WTC11 (cell line): ENCODE measurements at regions not wholly inside any gene's neighbourhood (a gene's known extent, or its start where the extent isn't known, plus 50 kb on each side); places are given as distances from the start of the nearest gene placed in this dataset.

Source experiments
- ATAC-seq: fragments of 200-7000 bp; cut with Tn5 transposase; 2 replicates; pipeline ENCODE4 v1.10.0; 2021; ENCODE audit warnings: mild to moderate bottlenecking, moderate library complexity
- CTCF ChIA-PET: fragments of 300-600 bp; sonication (Branson Sonifier 250); formaldehyde crosslinking; loops from one replicate; lab custom pipeline; 2021; ENCODE audit warnings: antibody characterized with exemption; lab: Charles Lee
- POLR2A ChIA-PET: fragments of 350-600 bp; sonication (Branson Sonifier 250); formaldehyde crosslinking; loops from one replicate; lab custom pipeline; 2021; ENCODE audit warnings: antibody characterized with exemption; lab: Charles Lee
- DNase-seq: peaks from one replicate; pipeline ENCODE4 v3.0.0; 2021; ENCODE audit warnings: low spot score
- H3K27ac Mint-ChIP-seq: 2 replicates; pipeline ENCODE4 v1.8.0; 2021; ENCODE audit warnings: mixed read lengths
- H3K27me3 Mint-ChIP-seq: 2 replicates; pipeline ENCODE4 v1.8.0; 2021; ENCODE audit warnings: low read depth, mild to moderate bottlenecking, moderate library complexity, mixed read lengths
- H3K36me3 Mint-ChIP-seq: 2 replicates; pipeline ENCODE4 v1.8.0; 2021; ENCODE audit warnings: mixed read lengths
- H3K4me1 Mint-ChIP-seq: 2 replicates; pipeline ENCODE4 v1.8.0; 2022; ENCODE audit warnings: mixed read lengths
- H3K4me3 Mint-ChIP-seq: 2 replicates; pipeline ENCODE4 v1.8.0; 2021; ENCODE audit warnings: mild to moderate bottlenecking, moderate library complexity, mixed read lengths
- H3K9me3 Mint-ChIP-seq: 2 replicates; pipeline ENCODE4 v1.8.0; 2021; ENCODE audit warnings: mixed read lengths
- CREB1 ChIP-seq: sonication (generic); formaldehyde crosslinking; IDR thresholded peaks from 2 replicates; pipeline ENCODE4 v1.8.0; 2023; ENCODE audit warnings: mild to moderate bottlenecking, missing genetic modification reagents
- E2F1 ChIP-seq: sonication (generic); formaldehyde crosslinking; IDR thresholded peaks from 2 replicates; pipeline ENCODE4 v1.8.0; 2022; ENCODE audit warnings: mild to moderate bottlenecking, missing genetic modification reagents
- ESRRA ChIP-seq: sonication (generic); formaldehyde crosslinking; IDR thresholded peaks from 2 replicates; pipeline ENCODE4 v1.8.1; 2022; ENCODE audit warnings: mild to moderate bottlenecking, missing genetic modification reagents, borderline replicate concordance
- JUN ChIP-seq: sonication (generic); formaldehyde crosslinking; IDR thresholded peaks from 2 replicates; pipeline ENCODE4 v1.8.0; 2023; ENCODE audit warnings: mild to moderate bottlenecking, missing genetic modification reagents
- ZBTB21 ChIP-seq: sonication (generic); formaldehyde crosslinking; IDR thresholded peaks from 2 replicates; pipeline ENCODE4 v1.8.1; 2023; ENCODE audit warnings: mild to moderate bottlenecking, missing genetic modification reagents, borderline replicate concordance
- ZNF423 ChIP-seq: fragments of 250-450 bp; sonication (Bioruptor Pico); IDR thresholded peaks from 2 replicates; pipeline ENCODE4 v2.1.2; 2022; ENCODE audit warnings: mild to moderate bottlenecking, moderate library complexity
- ZNF512 ChIP-seq: sonication (generic); formaldehyde crosslinking; IDR thresholded peaks from 2 replicates; pipeline ENCODE4 v1.8.1; 2022; ENCODE audit warnings: missing genetic modification reagents, borderline replicate concordance
- ZNF532 ChIP-seq: fragments of 250-450 bp; sonication (Bioruptor Pico); IDR thresholded peaks from 2 replicates; pipeline ENCODE4 v1.9.0; 2021; ENCODE audit warnings: mild to moderate bottlenecking, borderline replicate concordance
- TF ChIP-seq, protein P1 (sequence below): fragments of 250-450 bp; sonication (Bioruptor Pico); conservative IDR thresholded peaks from 2 replicates; pipeline ENCODE4 v1.9.0; 2021; ENCODE audit warnings: mild to moderate bottlenecking
- TF ChIP-seq, protein P2 (sequence below): sonication (generic); formaldehyde crosslinking; IDR thresholded peaks from 2 replicates; pipeline ENCODE4 v1.8.0; 2022; ENCODE audit warnings: missing genetic modification reagents
- TF ChIP-seq, protein P3 (sequence below): fragments of 250-450 bp; sonication (Bioruptor Pico); IDR thresholded peaks from 2 replicates; pipeline ENCODE4 v1.8.0; 2021; ENCODE audit warnings: mild to moderate bottlenecking

GRCh38 chr3:99191186-99191585, 289.7 kb upstream of the DCBLD2 start (continued):
- TF ChIP-seq, protein P1, sequence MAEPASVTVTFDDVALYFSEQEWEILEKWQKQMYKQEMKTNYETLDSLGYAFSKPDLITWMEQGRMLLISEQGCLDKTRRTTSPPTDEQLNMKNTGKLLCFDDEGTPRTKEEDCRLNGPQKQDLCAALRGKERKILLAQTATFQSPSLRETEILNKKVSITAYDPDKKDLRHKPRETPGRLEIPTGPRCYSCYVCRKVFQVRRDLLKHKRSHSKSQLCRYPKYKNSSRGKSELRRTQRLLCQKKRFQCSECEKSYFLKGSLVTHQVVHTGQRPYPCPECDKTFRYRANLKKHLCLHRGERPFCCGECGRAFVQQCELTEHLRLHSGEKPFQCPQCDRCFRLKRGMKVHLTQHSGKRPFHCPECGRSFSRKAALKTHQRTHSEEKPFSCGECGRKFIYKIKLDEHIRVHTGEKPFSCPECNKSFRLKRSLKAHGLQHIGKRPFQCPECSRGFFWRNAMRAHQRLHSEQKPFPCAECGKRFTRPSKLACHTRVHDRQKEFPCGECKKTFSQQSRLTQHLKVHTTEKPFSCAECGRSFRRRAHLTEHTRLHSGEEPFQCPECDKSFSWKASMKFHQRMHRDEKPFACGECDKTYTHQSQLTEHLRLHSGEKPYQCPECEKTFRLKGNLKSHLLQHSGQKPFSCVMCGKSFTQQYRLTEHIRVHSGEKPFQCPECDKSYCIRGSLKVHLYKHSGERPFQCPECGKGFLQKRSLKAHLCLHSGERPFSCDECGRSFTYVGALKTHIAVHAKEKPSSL (CRISPR knock-in tag), result no peak
- TF ChIP-seq CREB1 (CRISPR knock-in tag) (no peak), ZNF512 (CRISPR knock-in tag) (no peak), ZNF423 (CRISPR knock-in tag) (no peak), ZBTB21 (CRISPR knock-in tag) (no peak), JUN (CRISPR knock-in tag) (no peak), E2F1 (CRISPR knock-in tag) (no peak)

DNA sequence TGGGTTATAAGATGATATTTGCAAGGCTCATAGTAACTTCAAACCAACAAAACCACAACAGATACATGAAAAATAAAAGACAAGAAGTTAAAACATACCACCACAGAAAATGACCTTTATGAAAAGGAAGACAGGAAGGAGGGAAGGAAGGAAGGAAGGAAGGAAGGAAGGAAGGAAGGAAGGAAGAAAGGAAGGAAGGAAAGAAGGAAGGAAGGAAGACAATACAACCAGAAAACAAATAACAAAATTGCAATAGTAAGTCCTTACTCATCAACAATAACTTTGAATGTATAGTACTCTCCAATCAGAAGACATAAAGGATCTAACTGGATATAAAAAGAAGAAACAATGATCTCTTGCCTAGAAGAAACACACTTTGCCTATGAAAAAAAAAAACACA, 287.4 kb upstream of the DCBLD2 start:
- no peak overlapping the region for H3K4me3 Mint-ChIP-seq
- no peaks in the 10 kb centered on the region for H3K9me3 Mint-ChIP-seq
- H3K4me1 Mint-ChIP-seq, result peaks cover 6% of the 10 kb centered on the region; the same call in 1 of the 2 replicates
- no peaks in the 10 kb centered on the region for H3K36me3 Mint-ChIP-seq
- H3K27me3 Mint-ChIP-seq, result no peaks in the 10 kb centered on the region
- ChIA-PET CTCF (no interaction called here), POLR2A (no interaction called here)
- TF ChIP-seq ESRRA (CRISPR knock-in tag) (no peak), ZNF532 (CRISPR knock-in tag) (no peak)
- TF ChIP-seq, protein P2, sequence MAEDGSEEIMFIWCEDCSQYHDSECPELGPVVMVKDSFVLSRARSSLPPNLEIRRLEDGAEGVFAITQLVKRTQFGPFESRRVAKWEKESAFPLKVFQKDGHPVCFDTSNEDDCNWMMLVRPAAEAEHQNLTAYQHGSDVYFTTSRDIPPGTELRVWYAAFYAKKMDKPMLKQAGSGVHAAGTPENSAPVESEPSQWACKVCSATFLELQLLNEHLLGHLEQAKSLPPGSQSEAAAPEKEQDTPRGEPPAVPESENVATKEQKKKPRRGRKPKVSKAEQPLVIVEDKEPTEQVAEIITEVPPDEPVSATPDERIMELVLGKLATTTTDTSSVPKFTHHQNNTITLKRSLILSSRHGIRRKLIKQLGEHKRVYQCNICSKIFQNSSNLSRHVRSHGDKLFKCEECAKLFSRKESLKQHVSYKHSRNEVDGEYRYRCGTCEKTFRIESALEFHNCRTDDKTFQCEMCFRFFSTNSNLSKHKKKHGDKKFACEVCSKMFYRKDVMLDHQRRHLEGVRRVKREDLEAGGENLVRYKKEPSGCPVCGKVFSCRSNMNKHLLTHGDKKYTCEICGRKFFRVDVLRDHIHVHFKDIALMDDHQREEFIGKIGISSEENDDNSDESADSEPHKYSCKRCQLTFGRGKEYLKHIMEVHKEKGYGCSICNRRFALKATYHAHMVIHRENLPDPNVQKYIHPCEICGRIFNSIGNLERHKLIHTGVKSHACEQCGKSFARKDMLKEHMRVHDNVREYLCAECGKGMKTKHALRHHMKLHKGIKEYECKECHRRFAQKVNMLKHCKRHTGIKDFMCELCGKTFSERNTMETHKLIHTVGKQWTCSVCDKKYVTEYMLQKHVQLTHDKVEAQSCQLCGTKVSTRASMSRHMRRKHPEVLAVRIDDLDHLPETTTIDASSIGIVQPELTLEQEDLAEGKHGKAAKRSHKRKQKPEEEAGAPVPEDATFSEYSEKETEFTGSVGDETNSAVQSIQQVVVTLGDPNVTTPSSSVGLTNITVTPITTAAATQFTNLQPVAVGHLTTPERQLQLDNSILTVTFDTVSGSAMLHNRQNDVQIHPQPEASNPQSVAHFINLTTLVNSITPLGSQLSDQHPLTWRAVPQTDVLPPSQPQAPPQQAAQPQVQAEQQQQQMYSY (CRISPR knock-in tag), result no peak
- TF ChIP-seq, protein P3, sequence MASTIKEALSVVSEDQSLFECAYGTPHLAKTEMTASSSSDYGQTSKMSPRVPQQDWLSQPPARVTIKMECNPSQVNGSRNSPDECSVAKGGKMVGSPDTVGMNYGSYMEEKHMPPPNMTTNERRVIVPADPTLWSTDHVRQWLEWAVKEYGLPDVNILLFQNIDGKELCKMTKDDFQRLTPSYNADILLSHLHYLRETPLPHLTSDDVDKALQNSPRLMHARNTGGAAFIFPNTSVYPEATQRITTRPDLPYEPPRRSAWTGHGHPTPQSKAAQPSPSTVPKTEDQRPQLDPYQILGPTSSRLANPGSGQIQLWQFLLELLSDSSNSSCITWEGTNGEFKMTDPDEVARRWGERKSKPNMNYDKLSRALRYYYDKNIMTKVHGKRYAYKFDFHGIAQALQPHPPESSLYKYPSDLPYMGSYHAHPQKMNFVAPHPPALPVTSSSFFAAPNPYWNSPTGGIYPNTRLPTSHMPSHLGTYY (CRISPR knock-in tag), result no peak
- ATAC-seq (no peak), DNase-seq (no peak)
- no peak overlapping the region for H3K27ac Mint-ChIP-seq
